Activated CD8-positive, alpha-beta memory T cell treated with anti-CD3 and anti-CD28 coated beads, Interleukin-2, amount 10 ng/mL, durations not matched to agents 7 days and 5 days (primary cell): ENCODE measurements at regions not wholly inside any gene's neighbourhood (a gene's known extent, or its start where the extent isn't known, plus 50 kb on each side); places are given as distances from the start of the nearest gene placed in this dataset.

Experiments
- ATAC-seq: fragments of 150-1000 bp; cut with Tn5 transposase; one replicate; pipeline ENCODE4 v1.10.0; 2021; ENCODE audit warnings: moderate library complexity
- CTCF ChIA-PET: fragments of 350-600 bp; sonication (Branson Sonifier 250); formaldehyde crosslinking; loops from one replicate; lab custom pipeline; 2021; ENCODE audit warnings: antibody characterized with exemption; lab: Charles Lee
- DNase-seq: peaks from one replicate; pipeline ENCODE4 v3.0.0-alpha.2; 2020
- H3K27ac Mint-ChIP-seq: one replicate; pipeline ENCODE4 v1.8.0; 2021; ENCODE audit warnings: mild to moderate bottlenecking, mixed read lengths
- H3K27me3 Mint-ChIP-seq: one replicate; pipeline ENCODE4 v1.8.0; 2021; ENCODE audit warnings: mixed read lengths
- H3K36me3 Mint-ChIP-seq: one replicate; pipeline ENCODE4 v1.8.0; 2021; ENCODE audit warnings: mild to moderate bottlenecking, mixed read lengths
- H3K4me1 Mint-ChIP-seq: one replicate; pipeline ENCODE4 v1.8.0; 2021; ENCODE audit warnings: mixed read lengths
- H3K4me3 Mint-ChIP-seq: one replicate; pipeline ENCODE4 v1.8.0; 2021; ENCODE audit warnings: mild to moderate bottlenecking, moderate library complexity, mixed read lengths
- H3K9me3 Mint-ChIP-seq: one replicate; pipeline ENCODE4 v1.8.0; 2022; ENCODE audit warnings: low read depth, mixed read lengths

DNA sequence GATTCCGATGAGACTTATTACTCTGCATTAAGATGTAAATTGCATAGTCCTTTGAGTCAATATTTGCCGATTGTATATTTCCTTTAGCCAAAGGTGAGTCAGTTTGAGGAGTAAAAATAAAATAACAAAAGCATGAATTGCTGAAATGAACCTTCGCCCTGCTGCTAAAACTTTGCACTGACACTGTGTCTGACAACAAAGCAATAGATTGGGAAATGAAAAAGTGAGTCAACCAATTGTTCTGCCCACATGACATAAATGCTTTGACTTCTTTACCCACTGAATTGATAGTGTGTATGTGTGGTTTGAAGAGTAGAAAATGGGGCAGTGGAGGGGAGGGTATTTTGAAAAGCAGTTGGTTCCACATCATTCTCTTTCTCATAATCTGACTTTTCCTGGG lies 88.4 kb upstream of the AFF2 start:
- CTCF ChIA-PET, result no interaction called here
- Mint-ChIP-seq H3K4me1 (no peaks in the 10 kb centered on the region), H3K27ac (no peak overlapping the region), H3K36me3 (no peaks in the 10 kb centered on the region), H3K4me3 (no peak overlapping the region), H3K9me3 (no peaks in the 10 kb centered on the region), H3K27me3 (peaks cover 6% of the 10 kb centered on the region)
- DNase-seq, result no peak
- ATAC-seq, result no peak

DNA sequence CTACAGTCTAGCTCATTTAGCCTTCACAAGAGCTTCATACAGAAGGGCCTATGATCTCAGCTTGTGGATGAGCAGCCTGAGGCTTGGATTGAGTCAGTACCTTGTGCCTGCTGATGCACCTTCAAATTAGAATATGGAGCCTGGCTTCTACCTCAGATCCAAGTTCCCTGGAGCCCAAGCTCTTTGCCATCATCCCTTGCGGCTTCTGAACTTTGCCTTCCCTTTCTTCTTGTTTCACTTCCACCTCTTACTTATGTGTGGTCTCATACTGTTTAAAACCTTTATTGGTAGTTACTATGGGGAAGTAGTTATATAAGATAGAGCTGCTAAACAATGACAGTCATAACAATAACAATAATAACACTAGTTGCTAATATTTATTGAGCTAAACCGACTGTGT lies 84.3 kb upstream of the AFF2 start:
- CTCF ChIA-PET, result no interaction called here

DNA sequence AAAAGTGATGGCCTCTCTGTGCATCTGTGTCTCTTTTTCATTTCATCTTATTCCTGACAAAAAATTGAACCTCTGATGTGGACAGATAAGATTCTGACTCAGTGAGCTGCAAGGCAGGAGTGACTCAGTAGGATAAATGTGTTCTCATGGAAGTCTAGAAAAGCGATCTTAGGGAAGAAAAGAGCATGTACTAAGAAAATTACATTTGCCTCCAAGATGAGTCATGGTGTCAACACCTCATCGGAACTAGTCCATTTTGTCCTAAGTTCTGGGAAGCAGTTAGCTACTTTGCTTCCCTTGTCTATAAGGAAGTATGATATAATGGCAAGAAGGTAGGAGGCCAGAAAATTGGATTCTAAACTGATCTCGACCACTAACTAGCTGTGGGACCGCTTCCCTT lies 83.5 kb upstream of the AFF2 start:
- Mint-ChIP-seq H3K4me3 (no peak overlapping the region), H3K36me3 (no peaks in the 10 kb centered on the region), H3K27me3 (peaks cover 3% of the 10 kb centered on the region), H3K27ac (no peak overlapping the region), H3K4me1 (no peaks in the 10 kb centered on the region), H3K9me3 (no peaks in the 10 kb centered on the region)
- ATAC-seq (no peak), DNase-seq (no peak)
- CTCF ChIA-PET, result no interaction called here

More for the DNA sequence above, 84.3 kb upstream of the AFF2 start:
- Mint-ChIP-seq H3K4me3 (no peak overlapping the region), H3K9me3 (no peaks in the 10 kb centered on the region), H3K36me3 (no peaks in the 10 kb centered on the region), H3K27ac (no peak overlapping the region), H3K4me1 (no peaks in the 10 kb centered on the region), H3K27me3 (peaks cover 4% of the 10 kb centered on the region)
- DNase-seq (no peak), ATAC-seq (no peak)

DNA sequence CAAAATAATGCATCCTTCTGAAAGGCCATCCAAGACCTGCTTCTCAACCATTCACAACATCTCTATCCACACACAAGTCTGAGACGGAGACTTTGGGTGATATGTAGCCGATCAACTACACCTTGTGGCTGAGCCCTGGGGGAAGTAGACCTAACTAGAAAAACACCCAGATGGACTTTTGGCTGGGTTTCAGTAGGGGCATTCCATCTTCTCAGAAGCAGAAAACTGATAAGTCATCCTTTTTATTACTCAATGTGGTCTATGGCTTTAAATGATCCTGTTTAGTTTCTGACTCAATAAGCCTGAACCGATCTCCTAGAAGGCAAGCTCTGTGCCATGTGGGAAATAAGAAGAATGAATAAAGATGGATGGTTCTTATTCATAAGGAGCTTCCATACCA lies 82.5 kb upstream of the AFF2 start:
- DNase-seq, result no peak
- ATAC-seq, result no peak
- Mint-ChIP-seq H3K36me3 (no peaks in the 10 kb centered on the region), H3K27ac (no peak overlapping the region), H3K4me3 (no peak overlapping the region), H3K4me1 (no peaks in the 10 kb centered on the region), H3K27me3 (peaks cover 3% of the 10 kb centered on the region), H3K9me3 (no peaks in the 10 kb centered on the region)
- CTCF ChIA-PET, result no interaction called here

DNA sequence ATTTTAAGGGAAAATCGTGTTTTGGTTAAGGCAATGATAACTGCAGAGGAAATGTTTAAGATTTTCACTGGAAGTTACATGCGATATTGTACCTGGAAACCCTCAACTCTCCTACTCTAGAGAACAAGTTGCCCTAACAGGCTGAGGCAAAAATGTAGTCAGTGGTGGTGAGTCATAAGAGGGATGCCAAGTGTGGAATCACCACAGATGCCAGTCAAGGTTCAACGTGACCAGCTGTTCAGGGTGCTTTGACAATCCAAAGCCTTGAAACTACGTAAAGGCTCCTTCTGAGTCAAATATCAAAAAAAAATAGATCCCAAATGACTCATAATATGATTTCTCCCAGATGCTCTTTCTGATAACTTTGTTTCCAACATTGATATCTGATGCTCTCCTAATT lies 77.9 kb upstream of the AFF2 start:
- Mint-ChIP-seq H3K9me3 (peaks cover 2% of the 10 kb centered on the region), H3K4me3 (no peak overlapping the region), H3K36me3 (no peaks in the 10 kb centered on the region), H3K4me1 (no peaks in the 10 kb centered on the region), H3K27ac (no peak overlapping the region), H3K27me3 (no peaks in the 10 kb centered on the region)
- ATAC-seq, result no peak
- CTCF ChIA-PET, result no interaction called here
- no peak for DNase-seq

DNA sequence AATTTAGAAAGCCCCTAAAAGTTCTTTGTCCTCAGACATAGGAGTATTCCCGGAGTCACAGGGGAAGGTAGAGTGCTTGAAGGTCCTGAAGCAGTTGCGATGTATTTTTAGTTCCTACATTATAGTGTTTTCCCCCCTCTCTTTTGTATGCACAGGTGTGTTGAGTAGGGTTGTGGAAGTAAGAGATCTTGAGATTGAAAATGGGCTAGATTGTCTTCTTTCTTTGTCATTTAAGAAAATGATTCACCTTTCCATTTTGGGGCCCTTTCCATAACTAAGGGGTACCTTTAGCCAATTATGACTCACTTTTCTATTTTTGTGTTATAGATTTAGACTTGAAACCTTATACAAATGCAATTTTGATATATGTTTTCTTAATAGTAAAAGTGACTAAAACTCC lies 75.8 kb upstream of the AFF2 start:
- CTCF ChIA-PET, result no interaction called here
- no peak for ATAC-seq

DNA sequence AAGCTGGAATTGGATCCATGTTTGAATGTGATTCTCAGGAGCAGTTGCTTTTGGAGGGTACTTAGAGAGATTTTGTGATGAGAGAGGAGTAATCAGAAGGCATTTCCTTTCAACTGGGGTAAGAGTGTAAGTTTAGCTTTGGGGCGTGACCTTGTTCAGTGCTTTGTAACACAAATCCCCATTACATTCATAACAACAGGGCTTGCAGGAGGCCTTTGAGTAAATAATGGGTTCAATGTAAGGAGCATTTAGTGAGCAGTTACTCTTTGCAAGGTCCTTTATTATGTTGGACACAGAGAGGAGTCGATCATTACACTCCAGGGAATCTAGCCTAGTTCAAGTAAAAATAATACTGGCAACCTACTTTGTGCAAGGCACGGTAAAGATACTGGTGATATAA lies 74.0 kb upstream of the AFF2 start:
- DNase-seq, result no peak
- Mint-ChIP-seq H3K36me3 (no peaks in the 10 kb centered on the region), H3K4me3 (no peak overlapping the region)

More for the DNA sequence above, 75.8 kb upstream of the AFF2 start:
- no peaks in the 10 kb centered on the region for H3K4me1 Mint-ChIP-seq
- H3K4me3 Mint-ChIP-seq, result no peak overlapping the region
- no peak for DNase-seq
- H3K27me3 Mint-ChIP-seq, result no peaks in the 10 kb centered on the region
- H3K36me3 Mint-ChIP-seq, result no peaks in the 10 kb centered on the region
- no peak overlapping the region for H3K27ac Mint-ChIP-seq
- H3K9me3 Mint-ChIP-seq, result peaks cover 2% of the 10 kb centered on the region

DNA sequence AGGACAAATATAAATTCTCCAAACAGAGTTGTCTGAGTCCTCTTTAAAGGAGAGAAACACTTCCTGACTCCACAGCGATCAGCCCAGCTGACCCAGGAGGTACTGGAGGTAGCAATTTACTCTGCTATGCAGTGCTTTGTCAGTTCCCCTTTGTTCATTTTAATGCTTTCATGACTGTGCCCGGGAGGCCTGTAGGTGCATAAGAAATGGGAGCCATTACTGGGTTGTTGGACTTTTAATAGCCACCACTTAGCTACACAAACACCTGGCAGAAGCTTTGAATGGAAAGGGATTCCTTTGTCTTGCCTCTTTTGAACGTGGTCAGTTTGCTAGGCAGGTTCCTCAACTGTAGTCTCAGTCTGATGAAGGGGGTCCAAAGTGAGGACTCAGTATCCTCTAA lies 59.0 kb upstream of the AFF2 start:
- Mint-ChIP-seq H3K36me3 (no peaks in the 10 kb centered on the region), H3K4me3 (no peak overlapping the region), H3K27ac (no peak overlapping the region), H3K27me3 (no peaks in the 10 kb centered on the region), H3K9me3 (no peaks in the 10 kb centered on the region), H3K4me1 (no peaks in the 10 kb centered on the region)
- ATAC-seq (no peak), DNase-seq (no peak)
- CTCF ChIA-PET, result no interaction called here

More for the DNA sequence above, 74.0 kb upstream of the AFF2 start:
- no peaks in the 10 kb centered on the region for H3K4me1 Mint-ChIP-seq
- peaks cover 2% of the 10 kb centered on the region for H3K9me3 Mint-ChIP-seq
- H3K27ac Mint-ChIP-seq, result no peak overlapping the region
- CTCF ChIA-PET, result no interaction called here
- ATAC-seq, result no peak
- no peaks in the 10 kb centered on the region for H3K27me3 Mint-ChIP-seq

DNA sequence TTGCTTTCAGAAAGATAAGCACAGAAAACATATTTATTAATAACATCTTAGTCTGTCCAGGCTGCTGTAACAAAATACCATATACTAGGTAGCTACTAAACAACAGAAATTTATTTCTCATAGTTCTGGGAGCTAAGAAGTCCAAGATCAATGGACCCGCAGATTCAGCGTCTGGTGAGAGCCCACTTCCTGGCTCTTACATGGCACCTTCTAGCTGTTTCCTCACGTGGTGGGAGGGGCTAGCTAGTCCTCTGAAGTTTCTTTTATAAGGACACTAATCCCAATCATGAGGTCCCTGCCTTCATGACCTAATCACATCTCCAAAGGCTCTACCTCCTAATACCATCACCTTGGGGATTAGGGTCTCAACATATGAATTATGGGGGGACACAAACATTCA lies 57.2 kb upstream of the AFF2 start:
- ATAC-seq (no peak), DNase-seq (no peak)
- H3K27me3 Mint-ChIP-seq, result no peaks in the 10 kb centered on the region
- CTCF ChIA-PET, result no interaction called here
- H3K27ac Mint-ChIP-seq, result no peak overlapping the region
- no peak overlapping the region for H3K4me3 Mint-ChIP-seq
- H3K36me3 Mint-ChIP-seq, result no peaks in the 10 kb centered on the region
- H3K9me3 Mint-ChIP-seq, result no peaks in the 10 kb centered on the region
- H3K4me1 Mint-ChIP-seq, result no peaks in the 10 kb centered on the region

DNA sequence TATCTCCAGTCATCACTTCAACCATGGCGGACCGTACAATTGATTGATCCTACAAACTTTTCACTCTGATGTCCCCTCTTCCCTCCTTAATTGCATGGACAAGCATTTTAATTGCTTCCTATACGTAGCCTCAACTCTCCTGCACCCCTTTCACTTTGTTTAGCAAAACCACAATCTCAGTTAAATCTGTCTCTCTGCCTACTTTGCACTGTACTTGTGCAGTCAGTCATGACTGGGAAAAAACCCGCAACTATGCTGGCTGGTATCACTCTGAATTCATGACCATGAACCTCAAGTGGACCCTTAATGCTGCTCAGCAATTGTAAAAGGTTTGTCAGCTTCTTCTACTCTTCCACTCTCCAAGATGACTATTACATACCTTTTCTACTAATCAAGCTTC lies 51.7 kb upstream of the AFF2 start:
- Mint-ChIP-seq H3K27ac (no peak overlapping the region), H3K9me3 (no peaks in the 10 kb centered on the region), H3K4me3 (no peak overlapping the region), H3K27me3 (no peaks in the 10 kb centered on the region), H3K4me1 (no peaks in the 10 kb centered on the region), H3K36me3 (no peaks in the 10 kb centered on the region)
- no peak for ATAC-seq
- DNase-seq, result no peak
- CTCF ChIA-PET, result no interaction called here
